Kidney (tissue), 13 donors: ENCODE measurements at regions not wholly inside any gene's neighbourhood (a gene's known extent, or its start where the extent isn't known, plus 50 kb on each side); places are given as distances from the start of the nearest gene placed in this dataset.

Experiments used
- DNase-seq, 5 donors: peaks; one replicate each; pipeline ENCODE4 v3.0.0-alpha.2; 2013 to 2020
- FAIRE-seq: peaks from 2 replicates; lab custom pipeline; 2012; peaks lifted over from hg19 to GRCh38; lab: Jason Lieb, UNC
- H3K27ac ChIP-seq, 2 donors: one replicate each; pipeline ENCODE4 v1.7.0; 2013; ENCODE audit warnings: low read depth in 2 of 2, low read length in 2 of 2, inconsistent platforms in 1 of 2
- H3K27me3 ChIP-seq: one replicate; pipeline ENCODE4 v1.7.1; 2013; ENCODE audit warnings: low read length, inconsistent platforms; ENCODE audit not compliant: control insufficient read depth, insufficient read depth
- H3K36me3 ChIP-seq, 3 donors: one replicate each; pipeline versions ENCODE4 v1.7.0 to v1.7.1; 2013; ENCODE audit warnings: low read length in 3 of 3, control low read depth in 1 of 3, inconsistent platforms in 1 of 3; ENCODE audit not compliant: insufficient read depth in 3 of 3, control insufficient read depth in 2 of 3
- H3K4me1 ChIP-seq, 3 donors: one replicate each; pipeline versions ENCODE4 v1.7.0 to v1.7.1; 2013; ENCODE audit warnings: low read length in 3 of 3, inconsistent platforms in 1 of 3, low read depth in 1 of 3; ENCODE audit not compliant: control insufficient read depth in 2 of 3, insufficient read depth in 2 of 3
- H3K4me3 ChIP-seq, 3 donors: one replicate each; pipeline versions ENCODE4 v1.7.0 to v1.8.1; 2013; ENCODE audit warnings: low read length in 3 of 3, control low read depth in 1 of 3, inconsistent platforms in 1 of 3
- H3K9ac ChIP-seq, 3 donors: one replicate each; pipeline versions ENCODE4 v1.7.0 to v1.7.1; 2013; ENCODE audit warnings: low read length in 3 of 3, control low read depth in 1 of 3, inconsistent platforms in 1 of 3
- H3K9me3 ChIP-seq, 3 donors: one replicate each; pipeline versions ENCODE4 v1.7.0 to v1.7.1; 2013; ENCODE audit warnings: low read length in 3 of 3, control low read depth in 1 of 3, inconsistent platforms in 1 of 3; ENCODE audit not compliant: control insufficient read depth in 2 of 3, insufficient read depth in 1 of 3
- CTCF ChIP-seq: IDR thresholded peaks from 3 replicates; pipeline ENCODE4 v1.5.1; 2012; ENCODE audit warnings: mild to moderate bottlenecking, moderate library complexity, borderline replicate concordance; ENCODE audit not compliant: insufficient read depth; ENCODE audit errors: extremely low read depth
- intact Hi-C: fragments of 100-400 bp; cut with DNase I; formaldehyde crosslinking; loops from one replicate; pipeline ENCODE4 v1.11.1; 2022
- donor health status: control.
- donor health status: control.
- donor health status: control.
- donor health status: control.
- donor health status: control.
- donor health status: DM: yes; HTN: yes; CAD: no.
- donor health status: Normal renal cell carcinoma (clear cell type).

GRCh38 chr11:92022499-92022898 is 202.1 kb upstream of the FAT3 start:
- no peaks in the 10 kb centered on the region for H3K36me3 ChIP-seq
- no peaks in the 10 kb centered on the region for H3K27me3 ChIP-seq
- no peaks in the 10 kb centered on the region for H3K4me1 ChIP-seq
- H3K27ac ChIP-seq = no peak overlapping the region
- no peak overlapping the region for H3K4me3 ChIP-seq
- H3K9me3 ChIP-seq = no peaks in the 10 kb centered on the region
- no peak for TF ChIP-seq CTCF
- no peak for FAIRE-seq
- H3K9ac ChIP-seq = no peak overlapping the region
- intact Hi-C loops = no loop called here
- DNase-seq = peak in 1 of 5 donors; percentile 1

DNA sequence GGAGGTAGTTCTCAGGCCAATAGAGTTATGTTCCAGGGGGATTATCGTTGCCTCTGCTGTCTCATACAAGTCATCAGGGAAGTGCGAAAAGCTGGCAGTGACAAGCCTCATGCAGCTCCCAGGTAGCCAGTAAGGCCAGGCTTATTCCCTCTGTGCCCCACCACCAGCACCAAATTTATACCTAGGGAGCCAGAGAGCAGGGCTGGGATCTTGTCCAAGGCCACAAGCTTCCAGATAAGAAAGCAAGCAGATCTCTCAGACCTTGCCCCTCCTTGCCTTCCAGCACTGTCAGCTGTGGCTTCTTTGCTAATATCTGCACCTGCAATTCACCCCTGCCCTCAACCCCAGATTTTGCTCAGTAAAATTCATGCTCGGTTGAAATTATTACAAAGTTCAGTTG is 206.3 kb upstream of the FAT3 start:
- no peak overlapping the region for H3K9ac ChIP-seq
- H3K9me3 ChIP-seq = no peaks in the 10 kb centered on the region
- DNase-seq (no peak), FAIRE-seq (no peak)
- intact Hi-C loops = no loop called here
- no peaks in the 10 kb centered on the region for H3K4me1 ChIP-seq
- TF ChIP-seq CTCF = no peak
- H3K4me3 ChIP-seq = no peak overlapping the region
- no peak overlapping the region for H3K27ac ChIP-seq
- H3K36me3 ChIP-seq = no peaks in the 10 kb centered on the region
- H3K27me3 ChIP-seq = no peaks in the 10 kb centered on the region

DNA sequence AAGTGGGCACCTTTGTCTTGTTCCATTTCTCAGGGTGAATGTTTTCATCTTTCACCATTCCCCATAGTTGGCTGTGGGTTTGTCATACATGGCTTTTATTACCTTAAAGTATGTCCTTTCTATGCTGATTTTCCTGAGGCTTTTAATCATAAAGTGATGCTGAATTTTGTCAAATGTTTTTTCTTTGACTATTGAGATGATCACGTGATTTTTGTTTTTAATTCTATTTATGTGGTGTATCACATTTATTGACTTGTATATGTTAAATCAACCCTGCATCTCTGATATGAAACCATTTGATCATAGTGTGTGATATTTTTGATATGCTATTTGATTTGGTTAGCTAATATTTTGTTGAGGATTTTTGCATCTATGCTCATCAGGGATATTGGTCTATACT is 216.4 kb upstream of the FAT3 start:
- no peak overlapping the region for H3K9ac ChIP-seq
- no peak for DNase-seq
- H3K36me3 ChIP-seq = no peaks in the 10 kb centered on the region
- no peak overlapping the region for H3K4me3 ChIP-seq
- H3K27me3 ChIP-seq = no peaks in the 10 kb centered on the region
- H3K27ac ChIP-seq = no peak overlapping the region
- TF ChIP-seq CTCF = no peak
- no peaks in the 10 kb centered on the region for H3K4me1 ChIP-seq
- no peaks in the 10 kb centered on the region for H3K9me3 ChIP-seq
- FAIRE-seq = no peak
- intact Hi-C loops = no loop called here

DNA sequence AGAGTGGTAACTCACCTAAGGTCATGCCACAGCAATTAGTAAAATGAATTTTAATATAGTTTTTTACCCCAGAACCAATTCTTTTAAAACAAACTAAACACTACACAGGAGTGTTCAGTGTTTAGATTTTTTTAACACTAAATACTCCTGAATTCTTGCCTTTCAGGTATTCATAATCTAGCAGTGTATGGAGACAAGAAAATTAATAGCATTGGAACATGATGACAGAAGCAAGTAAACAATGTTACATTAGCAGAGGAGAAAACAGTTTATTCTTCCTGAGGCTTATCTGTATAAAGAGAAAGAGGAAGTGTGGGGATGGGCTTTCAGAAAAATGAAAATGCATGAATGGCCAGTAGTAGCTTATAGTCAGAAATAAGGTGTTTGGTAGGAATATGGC is 222.1 kb upstream of the FAT3 start:
- FAIRE-seq = no peak
- Histone ChIP-seq H3K27me3 (no peaks in the 10 kb centered on the region), H3K9ac (no peak overlapping the region), H3K4me1 (no peaks in the 10 kb centered on the region), H3K9me3 (no peaks in the 10 kb centered on the region), H3K4me3 (no peak overlapping the region), H3K36me3 (no peaks in the 10 kb centered on the region), H3K27ac (no peak overlapping the region)
- no peak for DNase-seq
- TF ChIP-seq CTCF = no peak
- intact Hi-C loops = no loop called here
